Psoas muscle (tissue), 7 donors: ENCODE measurements at regions not wholly inside any gene's neighbourhood (a gene's known extent, or its start where the extent isn't known, plus 50 kb on each side); places are given as distances from the start of the nearest gene placed in this dataset.

Experiments used
- ATAC-seq, 4 donors: fragments of 200-7000 bp; cut with Tn5 transposase; one replicate each; pipeline ENCODE4 v1.9.1; 2020; ENCODE audit warnings: moderate library complexity in 3 of 4, mild to moderate bottlenecking in 2 of 4
- DNase-seq, 2 donors: peaks; one replicate each; pipeline ENCODE4 v3.0.0-alpha.2; 2020
- H3K27ac ChIP-seq: fragments of 200-600 bp; one replicate; pipeline ENCODE4 v1.8.0; 2022
- H3K27me3 ChIP-seq, 3 donors: fragments of 200-600 bp in 1 of 3; one replicate each; pipeline versions ENCODE4 v1.6.1 to v1.8.0; 2013 to 2022; ENCODE audit warnings: low read length in 2 of 3, mild to moderate bottlenecking in 2 of 3, moderate library complexity in 1 of 3; ENCODE audit not compliant: insufficient read depth in 3 of 3
- H3K36me3 ChIP-seq, 2 donors: fragments of 200-600 bp in 1 of 2; one replicate each; pipeline versions ENCODE4 v1.6.1 to v1.8.0; 2013 to 2022; ENCODE audit warnings: low read depth in 1 of 2, mild to moderate bottlenecking in 1 of 2, moderate library complexity in 1 of 2; ENCODE audit not compliant: insufficient read depth in 1 of 2
- H3K4me1 ChIP-seq: fragments of 200-600 bp; one replicate; pipeline ENCODE4 v1.8.0; 2022
- H3K4me3 ChIP-seq: fragments of 200-600 bp; one replicate; pipeline ENCODE4 v1.8.0; 2022; ENCODE audit warnings: mild to moderate bottlenecking
- H3K9me3 ChIP-seq: fragments of 200-600 bp; one replicate; pipeline ENCODE4 v1.8.0; 2022
- CTCF ChIP-seq: fragments of 200-600 bp; IDR thresholded peaks from one replicate; pipeline ENCODE4 v1.8.0; 2022; ENCODE audit warnings: antibody characterized with exemption
- WGBS, 3 donors: extraction: QIAGEN DNeasy Blood & Tissue Kit; methylation state at CpG; one replicate each; pipeline versions ENCODE4 v1.1.6 to v1.1.7; 2013; 5-methylcytosine and 5-hydroxymethylcytosine counted together
- intact Hi-C, 2 donors: fragments of 100-400 bp; cut with DNase I; formaldehyde crosslinking; loops; one replicate each; pipeline versions ENCODE4 v1.11.0 to v1.14.2; 2022
- donor health status: healthy with polysubstance abuse.
- donor health status: DM: no; HTN: no; CAD: no; lungs with moderate emphysema.
- donor health status: Bipolar disorder and iron deficiency.
- donor health status: healthy.
- donor health status: DM: yes; HTN: yes; CAD: no.
- donor health status: DM: no; HTN: no; CAD: no.
- donor health status: DM: yes; HTN: yes; CAD: no.

- intact Hi-C loops, result no loop called here
- TF ChIP-seq CTCF, result no peak
- WGBS, 3 donors, result 86 to 90% (median 89%) methylated on average over 12 of the region's 12 CpGs
- Histone ChIP-seq H3K9me3 (no peaks in the 10 kb centered on the region), H3K4me3 (no peak overlapping the region), H3K4me1 (no peaks in the 10 kb centered on the region), H3K36me3 (no peaks in the 10 kb centered on the region), H3K27me3 (no peaks in the 10 kb centered on the region), H3K27ac (no peak overlapping the region)
- DNase-seq (no peak), ATAC-seq (no peak)
These were observed 335.9 kb downstream of the VPS13C start for GRCh38 chr15:61724251-61724939.

GRCh38 chr15:61721418-61721817 lies 338.8 kb downstream of the VPS13C start:
- H3K36me3 ChIP-seq, result no peaks in the 10 kb centered on the region
- H3K4me1 ChIP-seq, result no peaks in the 10 kb centered on the region
- H3K27me3 ChIP-seq, result no peaks in the 10 kb centered on the region
- 90 to 93% (median 91%) methylated on average over 4 of the region's 4 CpGs for WGBS, 3 donors
- intact Hi-C loops, result no loop called here
- no peak overlapping the region for H3K27ac ChIP-seq
- DNase-seq (no peak), ATAC-seq (no peak)
- TF ChIP-seq CTCF, result no peak
- no peaks in the 10 kb centered on the region for H3K9me3 ChIP-seq
- H3K4me3 ChIP-seq, result no peak overlapping the region

GRCh38 chr15:61720197-61720704 lies 340.0 kb downstream of the VPS13C start:
- TF ChIP-seq CTCF, result no peak
- Histone ChIP-seq H3K4me3 (no peak overlapping the region), H3K36me3 (no peaks in the 10 kb centered on the region), H3K27me3 (no peaks in the 10 kb centered on the region), H3K4me1 (no peaks in the 10 kb centered on the region), H3K27ac (no peak overlapping the region), H3K9me3 (no peaks in the 10 kb centered on the region)
- no peak for DNase-seq
- intact Hi-C loops, result no loop called here
- ATAC-seq, result peak in 1 of 4 donors; percentile 30
- 70 to 88% (median 77%) methylated on average over 5 of the region's 5 CpGs for WGBS, 3 donors

- no peak overlapping the region for H3K27ac ChIP-seq
- DNase-seq, result no peak
- no peak for TF ChIP-seq CTCF
- no peak overlapping the region for H3K4me3 ChIP-seq
- H3K4me1 ChIP-seq, result no peaks in the 10 kb centered on the region
- H3K9me3 ChIP-seq, result no peaks in the 10 kb centered on the region
- ATAC-seq, result peak in 1 of 4 donors; percentile 48
- no peaks in the 10 kb centered on the region for H3K36me3 ChIP-seq
- no peaks in the 10 kb centered on the region for H3K27me3 ChIP-seq
- intact Hi-C loops, result no loop called here
These were observed 345.2 kb downstream of the VPS13C start for GRCh38 chr15:61715082-61715481.
